ENCODE measurements at regions not wholly inside any gene's neighbourhood (a gene's known extent, or its start where the extent isn't known, plus 50 kb on each side); places are given as distances from the start of the nearest gene placed in this dataset.

GRCh38 chr13:97716746-97717145 lies 236.7 kb upstream of the IPO5 start:
- intact Hi-C loops (cut with micrococcal nuclease), result no loop called here
- Mint-ChIP-seq H3K9me3 (peaks cover 0 to 5% of the 10 kb centered on the region in 2 donors), H3K27me3 (ENCODE audit: low read depth in 2 of 2) (no peaks in the 10 kb centered on the region), H3K4me1 (no peaks in the 10 kb centered on the region), H3K27ac (no peak overlapping the region), H3K4me3 (no peak overlapping the region), H3K36me3 (no peaks in the 10 kb centered on the region)
- H3K27me3 ChIP-seq (ENCODE audit: control insufficient read depth, insufficient read depth, low read length), result no peaks in the 10 kb centered on the region
- no peaks in the 10 kb centered on the region for H3K36me3 ChIP-seq (ENCODE audit: control insufficient read depth, insufficient read depth, low read length)
- no peak overlapping the region for H3K4me3 ChIP-seq (ENCODE audit: low read length)
- H3K27ac ChIP-seq (ENCODE audit: low read length), result no peak overlapping the region
- peaks cover 2% of the 10 kb centered on the region for H3K9me3 ChIP-seq (ENCODE audit: control insufficient read depth, insufficient read depth, low read length)
- TF ChIP-seq CTCF (IDR thresholded peaks at IDR 0.05), result no peak
- no peak for ATAC-seq
- no peak for DNase-seq
- WGBS (ENCODE audit: insufficient coverage), result 95% methylated on average over 2 of the region's 2 CpGs
- no peaks in the 10 kb centered on the region for H3K4me1 ChIP-seq (ENCODE audit: control insufficient read depth, insufficient read depth, low read length)

GRCh38 chr13:97719736-97720135 lies 233.7 kb upstream of the IPO5 start:
- H3K27me3 ChIP-seq (ENCODE audit: control insufficient read depth, insufficient read depth, low read length), result no peaks in the 10 kb centered on the region
- WGBS (ENCODE audit: insufficient coverage), result 100% methylated on average over 2 of the region's 3 CpGs
- no peak overlapping the region for H3K27ac ChIP-seq (ENCODE audit: low read length)
- intact Hi-C loops (cut with micrococcal nuclease), result no loop called here
- Mint-ChIP-seq H3K4me1 (no peaks in the 10 kb centered on the region), H3K9me3 (peaks cover 3 to 7% of the 10 kb centered on the region in 2 donors), H3K36me3 (no peaks in the 10 kb centered on the region), H3K27ac (no peak overlapping the region), H3K4me3 (no peak overlapping the region), H3K27me3 (ENCODE audit: low read depth in 2 of 2) (peaks cover 0 to 2% of the 10 kb centered on the region in 2 donors)
- no peaks in the 10 kb centered on the region for H3K9me3 ChIP-seq (ENCODE audit: control insufficient read depth, insufficient read depth, low read length)
- ATAC-seq, result no peak
- no peak for TF ChIP-seq CTCF (IDR thresholded peaks at IDR 0.05)
- no peaks in the 10 kb centered on the region for H3K36me3 ChIP-seq (ENCODE audit: control insufficient read depth, insufficient read depth, low read length)
- no peak overlapping the region for H3K4me3 ChIP-seq (ENCODE audit: low read length)
- no peak for DNase-seq
- no peaks in the 10 kb centered on the region for H3K4me1 ChIP-seq (ENCODE audit: control insufficient read depth, insufficient read depth, low read length)

- no peak for TF ChIP-seq CTCF (IDR thresholded peaks at IDR 0.05)
- no peak for ATAC-seq
- H3K36me3 ChIP-seq (ENCODE audit: control insufficient read depth, insufficient read depth, low read length), result no peaks in the 10 kb centered on the region
- Mint-ChIP-seq H3K36me3 (no peaks in the 10 kb centered on the region), H3K4me3 (no peak overlapping the region), H3K27me3 (ENCODE audit: low read depth in 2 of 2) (peaks cover 0 to 2% of the 10 kb centered on the region in 2 donors), H3K4me1 (no peaks in the 10 kb centered on the region), H3K9me3 (peaks cover 3 to 9% of the 10 kb centered on the region in 2 donors), H3K27ac (no peak overlapping the region)
- H3K4me3 ChIP-seq (ENCODE audit: low read length), result no peak overlapping the region
- no peaks in the 10 kb centered on the region for H3K4me1 ChIP-seq (ENCODE audit: control insufficient read depth, insufficient read depth, low read length)
- 93% methylated on average over 4 of the region's 4 CpGs for WGBS (ENCODE audit: insufficient coverage)
- no peak overlapping the region for H3K27ac ChIP-seq (ENCODE audit: low read length)
- DNase-seq, result no peak
- no peaks in the 10 kb centered on the region for H3K9me3 ChIP-seq (ENCODE audit: control insufficient read depth, insufficient read depth, low read length)
- no peaks in the 10 kb centered on the region for H3K27me3 ChIP-seq (ENCODE audit: control insufficient read depth, insufficient read depth, low read length)
- intact Hi-C loops (cut with micrococcal nuclease), result no loop called here
Observed at GRCh38 chr13:97720896-97721295, 232.6 kb upstream of the IPO5 start.

GRCh38 chr13:97723655-97724054 lies 229.8 kb upstream of the IPO5 start:
- intact Hi-C loops (cut with micrococcal nuclease), result no loop called here

More at GRCh38 chr13:97723655-97724054, 229.8 kb upstream of the IPO5 start:
- no peak overlapping the region for H3K27ac Mint-ChIP-seq
- H3K27me3 ChIP-seq (ENCODE audit: control insufficient read depth, insufficient read depth, low read length), result no peaks in the 10 kb centered on the region
- no peak for ATAC-seq
- H3K9me3 ChIP-seq (ENCODE audit: control insufficient read depth, insufficient read depth, low read length), result no peaks in the 10 kb centered on the region
- H3K4me1 ChIP-seq (ENCODE audit: control insufficient read depth, insufficient read depth, low read length), result no peaks in the 10 kb centered on the region
- no peaks in the 10 kb centered on the region for H3K36me3 Mint-ChIP-seq
- peaks cover 0 to 2% of the 10 kb centered on the region in 2 donors for H3K27me3 Mint-ChIP-seq (ENCODE audit: low read depth in 2 of 2)
- no peak overlapping the region for H3K4me3 ChIP-seq (ENCODE audit: low read length)
- 57% methylated on average over 4 of the region's 4 CpGs for WGBS (ENCODE audit: insufficient coverage)
- no peaks in the 10 kb centered on the region for H3K4me1 Mint-ChIP-seq
- H3K27ac ChIP-seq (ENCODE audit: low read length), result no peak overlapping the region
- DNase-seq, result no peak
- H3K36me3 ChIP-seq (ENCODE audit: control insufficient read depth, insufficient read depth, low read length), result no peaks in the 10 kb centered on the region
- TF ChIP-seq CTCF (IDR thresholded peaks at IDR 0.05), result no peak
- peaks cover 3 to 12% of the 10 kb centered on the region in 2 donors for H3K9me3 Mint-ChIP-seq
- H3K4me3 Mint-ChIP-seq, result no peak overlapping the region

All from natural killer cell (primary cell).